Gastrocnemius medialis (tissue), 4 donors: ENCODE measurements at regions not wholly inside any gene's neighbourhood (a gene's known extent, or its start where the extent isn't known, plus 50 kb on each side); places are given as distances from the start of the nearest gene placed in this dataset.

Experiments
- POLR2A ChIP-seq, 2 donors: fragments of 450-650 bp; IDR thresholded peaks; one replicate each; pipeline ENCODE4 v1.6.1; 2017; ENCODE audit warnings: antibody characterized with exemption in 2 of 2, mild to moderate bottlenecking in 2 of 2, moderate library complexity in 2 of 2
- TF ChIP-seq, protein P1 (sequence below), 5 experiments: fragments of 450-650 bp in 3 of 5; fragments of 200-600 bp in 2 of 5; sonication (generic) in 2 of 5; IDR thresholded peaks in 4 of 5; conservative IDR thresholded peaks in 1 of 5; 1 replicate in 4 of 5; 2 replicates in 1 of 5; pipeline ENCODE4 v1.5.1; 2016 to 2019; ENCODE audit warnings: antibody characterized with exemption in 5 of 5, mild to moderate bottlenecking in 3 of 5, moderate library complexity in 3 of 5

DNA sequence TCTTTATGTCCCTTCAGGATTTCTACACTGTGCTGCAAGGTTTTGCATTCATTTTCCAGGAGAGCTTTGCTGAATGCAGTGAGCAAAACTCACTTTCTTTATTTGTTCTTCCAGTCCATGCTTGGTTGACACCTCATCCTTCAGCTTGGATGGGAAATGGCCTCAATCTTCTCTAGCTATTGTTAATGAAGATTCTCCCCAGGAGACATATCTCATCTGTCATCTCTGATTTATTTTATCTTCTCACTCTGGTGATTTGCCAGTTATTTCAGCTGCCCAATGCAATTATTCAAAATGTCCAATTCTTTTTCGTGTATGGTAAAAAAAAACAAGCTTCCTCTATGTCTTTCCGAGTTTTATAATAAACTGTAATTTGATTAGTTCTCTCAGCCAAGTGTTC, 77.9 kb upstream of the PAK5 start:
- TF ChIP-seq, protein P1, sequence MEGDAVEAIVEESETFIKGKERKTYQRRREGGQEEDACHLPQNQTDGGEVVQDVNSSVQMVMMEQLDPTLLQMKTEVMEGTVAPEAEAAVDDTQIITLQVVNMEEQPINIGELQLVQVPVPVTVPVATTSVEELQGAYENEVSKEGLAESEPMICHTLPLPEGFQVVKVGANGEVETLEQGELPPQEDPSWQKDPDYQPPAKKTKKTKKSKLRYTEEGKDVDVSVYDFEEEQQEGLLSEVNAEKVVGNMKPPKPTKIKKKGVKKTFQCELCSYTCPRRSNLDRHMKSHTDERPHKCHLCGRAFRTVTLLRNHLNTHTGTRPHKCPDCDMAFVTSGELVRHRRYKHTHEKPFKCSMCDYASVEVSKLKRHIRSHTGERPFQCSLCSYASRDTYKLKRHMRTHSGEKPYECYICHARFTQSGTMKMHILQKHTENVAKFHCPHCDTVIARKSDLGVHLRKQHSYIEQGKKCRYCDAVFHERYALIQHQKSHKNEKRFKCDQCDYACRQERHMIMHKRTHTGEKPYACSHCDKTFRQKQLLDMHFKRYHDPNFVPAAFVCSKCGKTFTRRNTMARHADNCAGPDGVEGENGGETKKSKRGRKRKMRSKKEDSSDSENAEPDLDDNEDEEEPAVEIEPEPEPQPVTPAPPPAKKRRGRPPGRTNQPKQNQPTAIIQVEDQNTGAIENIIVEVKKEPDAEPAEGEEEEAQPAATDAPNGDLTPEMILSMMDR (IDR thresholded peaks at IDR 0.05 in 4 of 5, conservative IDR thresholded peaks at IDR 0.05 in 1 of 5): no peak
- TF ChIP-seq POLR2A (IDR thresholded peaks at IDR 0.05): no peak
